Kidney (tissue), 10 donors: ENCODE measurements at regions not wholly inside any gene's neighbourhood (a gene's known extent, or its start where the extent isn't known, plus 50 kb on each side); places are given as distances from the start of the nearest gene placed in this dataset.
"Not testable (repeated sequence)": the region's sequence is repeated elsewhere in the genome, so short reads cannot be mapped to it uniquely, and the experiment has no call there.

Source experiments
- DNase-seq, 5 donors: peaks; one replicate each; pipeline ENCODE4 v3.0.0-alpha.2; 2013 to 2020
- FAIRE-seq: peaks from 2 replicates; lab custom pipeline; 2012; peaks lifted over from hg19 to GRCh38; lab: Jason Lieb, UNC
- H3K27ac ChIP-seq, 2 donors: one replicate each; pipeline ENCODE4 v1.7.0; 2013; ENCODE audit warnings: low read depth in 2 of 2, low read length in 2 of 2, inconsistent platforms in 1 of 2
- H3K27me3 ChIP-seq: one replicate; pipeline ENCODE4 v1.7.1; 2013; ENCODE audit warnings: low read length, inconsistent platforms; ENCODE audit not compliant: control insufficient read depth, insufficient read depth
- H3K36me3 ChIP-seq, 3 donors: one replicate each; pipeline versions ENCODE4 v1.7.0 to v1.7.1; 2013; ENCODE audit warnings: low read length in 3 of 3, control low read depth in 1 of 3, inconsistent platforms in 1 of 3; ENCODE audit not compliant: insufficient read depth in 3 of 3, control insufficient read depth in 2 of 3
- H3K4me1 ChIP-seq, 3 donors: one replicate each; pipeline versions ENCODE4 v1.7.0 to v1.7.1; 2013; ENCODE audit warnings: low read length in 3 of 3, inconsistent platforms in 1 of 3, low read depth in 1 of 3; ENCODE audit not compliant: control insufficient read depth in 2 of 3, insufficient read depth in 2 of 3
- H3K4me3 ChIP-seq, 3 donors: one replicate each; pipeline versions ENCODE4 v1.7.0 to v1.8.1; 2013; ENCODE audit warnings: low read length in 3 of 3, control low read depth in 1 of 3, inconsistent platforms in 1 of 3
- H3K9ac ChIP-seq, 3 donors: one replicate each; pipeline versions ENCODE4 v1.7.0 to v1.7.1; 2013; ENCODE audit warnings: low read length in 3 of 3, control low read depth in 1 of 3, inconsistent platforms in 1 of 3
- H3K9me3 ChIP-seq, 3 donors: one replicate each; pipeline versions ENCODE4 v1.7.0 to v1.7.1; 2013; ENCODE audit warnings: low read length in 3 of 3, control low read depth in 1 of 3, inconsistent platforms in 1 of 3; ENCODE audit not compliant: control insufficient read depth in 2 of 3, insufficient read depth in 1 of 3
- intact Hi-C: fragments of 100-400 bp; cut with DNase I; formaldehyde crosslinking; loops from one replicate; pipeline ENCODE4 v1.11.1; 2022
- donor health status: control.
- donor health status: control.
- donor health status: DM: yes; HTN: yes; CAD: no.
- donor health status: Normal renal cell carcinoma (clear cell type).

- H3K9ac ChIP-seq, FAIRE-seq, H3K4me3 ChIP-seq, DNase-seq, H3K27me3 ChIP-seq, H3K9me3 ChIP-seq, intact Hi-C loops, H3K36me3 ChIP-seq, H3K27ac ChIP-seq, H3K4me1 ChIP-seq: not testable (repeated sequence)
These were observed 87.1 kb downstream of the ATP6V0E2 start for GRCh38 chr7:149960863-149961262.

GRCh38 chr7:149961878-149962277 lies 88.1 kb downstream of the ATP6V0E2 start:
- intact Hi-C loops, H3K27me3 ChIP-seq, H3K27ac ChIP-seq, H3K9me3 ChIP-seq, FAIRE-seq, H3K4me1 ChIP-seq, DNase-seq, H3K4me3 ChIP-seq, H3K9ac ChIP-seq, H3K36me3 ChIP-seq: not testable (repeated sequence)

- H3K4me1 ChIP-seq, H3K27ac ChIP-seq, H3K9ac ChIP-seq, H3K4me3 ChIP-seq, intact Hi-C loops, H3K9me3 ChIP-seq, H3K36me3 ChIP-seq, H3K27me3 ChIP-seq, FAIRE-seq, DNase-seq: not testable (repeated sequence)
These were observed 89.0 kb downstream of the ATP6V0E2 start for GRCh38 chr7:149962685-149963319.

- DNase-seq, H3K9me3 ChIP-seq, H3K27me3 ChIP-seq, FAIRE-seq, intact Hi-C loops, H3K36me3 ChIP-seq, H3K4me3 ChIP-seq, H3K27ac ChIP-seq, H3K9ac ChIP-seq, H3K4me1 ChIP-seq: not testable (repeated sequence)
These were observed 90.2 kb downstream of the ATP6V0E2 start for GRCh38 chr7:149963985-149964384.

GRCh38 chr7:149966444-149966843 lies 92.7 kb downstream of the ATP6V0E2 start:
- H3K27me3 ChIP-seq, H3K36me3 ChIP-seq, H3K9me3 ChIP-seq, H3K27ac ChIP-seq, H3K9ac ChIP-seq, H3K4me3 ChIP-seq, FAIRE-seq, H3K4me1 ChIP-seq, intact Hi-C loops, DNase-seq: not testable (repeated sequence)

- FAIRE-seq, H3K4me3 ChIP-seq, intact Hi-C loops, H3K27me3 ChIP-seq, H3K4me1 ChIP-seq, H3K9ac ChIP-seq, DNase-seq, H3K36me3 ChIP-seq, H3K9me3 ChIP-seq, H3K27ac ChIP-seq: not testable (repeated sequence)
These were observed 99.2 kb downstream of the ATP6V0E2 start for GRCh38 chr7:149972977-149973376.

- H3K27ac ChIP-seq, H3K9ac ChIP-seq, H3K4me1 ChIP-seq, FAIRE-seq, intact Hi-C loops, H3K4me3 ChIP-seq, H3K27me3 ChIP-seq, H3K36me3 ChIP-seq, DNase-seq, H3K9me3 ChIP-seq: not testable (repeated sequence)
These were observed 99.9 kb downstream of the ATP6V0E2 start for GRCh38 chr7:149973681-149974080.

GRCh38 chr7:149975608-149976007 lies 101.8 kb downstream of the ATP6V0E2 start:
- H3K4me1 ChIP-seq, FAIRE-seq, H3K36me3 ChIP-seq, DNase-seq, intact Hi-C loops, H3K9me3 ChIP-seq, H3K27ac ChIP-seq, H3K9ac ChIP-seq, H3K4me3 ChIP-seq, H3K27me3 ChIP-seq: not testable (repeated sequence)
